ENCODE measurements at regions not wholly inside any gene's neighbourhood (a gene's known extent, or its start where the extent isn't known, plus 50 kb on each side); places are given as distances from the start of the nearest gene placed in this dataset.
"Not testable (repeated sequence)": the region's sequence is repeated elsewhere in the genome, so short reads cannot be mapped to it uniquely, and the experiment has no call there.

DNA sequence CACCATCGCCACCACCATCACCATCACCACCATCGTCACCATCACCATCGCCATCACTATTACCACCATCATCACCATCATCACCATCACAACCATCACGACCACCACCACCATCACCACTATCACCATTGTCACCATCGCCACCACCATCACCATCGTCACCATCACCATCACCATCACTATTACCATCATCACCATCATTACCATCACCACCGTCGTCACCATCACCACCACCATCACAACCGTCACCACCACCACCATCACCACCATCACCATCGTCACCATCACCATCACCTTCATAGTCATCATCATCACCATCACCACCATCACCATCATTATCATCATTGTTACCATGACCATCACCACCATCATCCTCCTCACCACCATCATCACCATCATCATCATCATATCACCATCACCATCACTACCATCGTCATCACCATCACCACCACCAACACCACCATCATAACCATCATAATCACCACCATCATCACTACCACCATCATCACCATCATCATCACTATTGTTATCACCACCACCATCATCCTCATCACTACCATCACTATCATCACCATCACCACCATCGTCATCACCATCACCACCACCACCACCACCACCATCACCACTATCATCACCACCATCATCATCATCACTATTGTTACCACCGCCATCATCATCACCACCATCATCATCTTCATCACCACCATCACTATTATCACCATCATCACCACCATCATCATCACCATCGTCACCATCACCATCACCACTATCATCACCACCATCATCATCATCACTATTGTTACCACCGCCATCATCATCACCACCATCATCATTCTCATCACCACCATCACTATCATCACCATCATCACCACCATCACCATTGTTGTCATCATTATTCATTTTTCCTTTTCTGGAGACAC, 51.5 kb upstream of the ZNF469 start:
- H3K79me2 ChIP-seq (ENCODE audit: control insufficient read depth, insufficient read depth, low read length), result no peaks in the 10 kb centered on the region
- no peak overlapping the region for H3K9ac ChIP-seq (ENCODE audit: low read length)
- no peak overlapping the region for H2BK120ac ChIP-seq (ENCODE audit: low read depth, low read length)
- no peak overlapping the region for H4K5ac ChIP-seq (ENCODE audit: low read length)
- WGBS (ENCODE audit: extremely low coverage, insufficient coverage, low lambda C conversion rate), result 100% methylated on average over 1 of the region's 15 CpGs
- H4K8ac ChIP-seq (ENCODE audit: low read depth, low read length), result no peak overlapping the region
- no peaks in the 10 kb centered on the region for H3K27me3 ChIP-seq (ENCODE audit: insufficient read depth, low read length, poor library complexity)
- H3K4me1 ChIP-seq (ENCODE audit: control insufficient read depth, low read depth, low read length), result no peaks in the 10 kb centered on the region
- no peak overlapping the region for H3K4me3 ChIP-seq (ENCODE audit: low read length)
- DNase-seq, result no peak
- no peak overlapping the region for H2AK5ac ChIP-seq (ENCODE audit: low read length)
- H3K56ac ChIP-seq (ENCODE audit: low read length), result no peak overlapping the region
- no peak overlapping the region for H2BK5ac ChIP-seq (ENCODE audit: low read length)
- no peaks in the 10 kb centered on the region for H3K36me3 ChIP-seq (ENCODE audit: control insufficient read depth, insufficient read depth, low read length)
- H3K18ac ChIP-seq (ENCODE audit: low read length), result no peak overlapping the region
- no peak overlapping the region for H3K27ac ChIP-seq (ENCODE audit: low read depth, low read length)
- no peak overlapping the region for H3K4ac ChIP-seq (ENCODE audit: low read depth, low read length)
- no peak overlapping the region for H2BK15ac ChIP-seq (replicated peaks; ENCODE audit: low read depth)
- no peak overlapping the region for H3K23ac ChIP-seq (ENCODE audit: low read length)
- no peaks in the 10 kb centered on the region for H3K79me1 ChIP-seq (ENCODE audit: low read length)
- no peak overlapping the region for H3K4me2 ChIP-seq (ENCODE audit: low read length)

- Histone ChIP-seq H3K79me2 (ENCODE audit: control insufficient read depth, insufficient read depth, low read length) (no peaks in the 10 kb centered on the region), H3K4ac (ENCODE audit: low read depth, low read length) (no peak overlapping the region), H3K4me3 (ENCODE audit: low read length) (no peak overlapping the region), H3K56ac (ENCODE audit: low read length) (no peak overlapping the region), H2BK120ac (ENCODE audit: low read depth, low read length) (no peak overlapping the region), H3K23ac (ENCODE audit: low read length) (no peak overlapping the region), H2AK5ac (ENCODE audit: low read length) (no peak overlapping the region), H3K27me3 (ENCODE audit: insufficient read depth, low read length, poor library complexity) (no peaks in the 10 kb centered on the region), H4K5ac (ENCODE audit: low read length) (no peak overlapping the region), H2BK5ac (ENCODE audit: low read length) (no peak overlapping the region), H3K79me1 (ENCODE audit: low read length) (no peaks in the 10 kb centered on the region), H4K8ac (ENCODE audit: low read depth, low read length) (no peak overlapping the region), H3K4me2 (ENCODE audit: low read length) (no peak overlapping the region), H2BK15ac (replicated peaks; ENCODE audit: low read depth) (no peak overlapping the region), H3K18ac (ENCODE audit: low read length) (no peak overlapping the region), H3K9ac (ENCODE audit: low read length) (no peak overlapping the region), H3K27ac (ENCODE audit: low read depth, low read length) (no peak overlapping the region), H3K4me1 (ENCODE audit: control insufficient read depth, low read depth, low read length) (no peaks in the 10 kb centered on the region), H3K36me3 (ENCODE audit: control insufficient read depth, insufficient read depth, low read length) (no peaks in the 10 kb centered on the region)
- no CpG with 5 or more reads among the region's 23 CpGs for WGBS (ENCODE audit: extremely low coverage, insufficient coverage, low lambda C conversion rate)
- DNase-seq, result peak; percentile 8
Measured at GRCh38 chr16:88331989-88332920, 50.5 kb upstream of the ZNF469 start.

- not testable (repeated sequence) for H3K36me3 ChIP-seq (ENCODE audit: control insufficient read depth, insufficient read depth, low read length); H3K79me2 ChIP-seq (ENCODE audit: control insufficient read depth, insufficient read depth, low read length); H3K27ac ChIP-seq (ENCODE audit: low read depth, low read length); H2BK120ac ChIP-seq (ENCODE audit: low read depth, low read length); H4K5ac ChIP-seq (ENCODE audit: low read length); H2BK15ac ChIP-seq (replicated peaks; ENCODE audit: low read depth); DNase-seq; H3K4me3 ChIP-seq (ENCODE audit: low read length); H2BK5ac ChIP-seq (ENCODE audit: low read length); H4K8ac ChIP-seq (ENCODE audit: low read depth, low read length); H3K23ac ChIP-seq (ENCODE audit: low read length); H3K4ac ChIP-seq (ENCODE audit: low read depth, low read length); H2AK5ac ChIP-seq (ENCODE audit: low read length); H3K18ac ChIP-seq (ENCODE audit: low read length); H3K27me3 ChIP-seq (ENCODE audit: insufficient read depth, low read length, poor library complexity); H3K9ac ChIP-seq (ENCODE audit: low read length); H3K79me1 ChIP-seq (ENCODE audit: low read length); H3K4me1 ChIP-seq (ENCODE audit: control insufficient read depth, low read depth, low read length); H3K4me2 ChIP-seq (ENCODE audit: low read length)
- no CpG with 5 or more reads among the region's 33 CpGs for WGBS (ENCODE audit: extremely low coverage, insufficient coverage, low lambda C conversion rate)
- H3K56ac ChIP-seq (ENCODE audit: low read length), result peak overlapping the region; percentile 7
Measured at GRCh38 chr16:88332921-88333825, 49.6 kb upstream of the ZNF469 start.
